GM18858 (cell line): ENCODE measurements at regions not wholly inside any gene's neighbourhood (a gene's known extent, or its start where the extent isn't known, plus 50 kb on each side); places are given as distances from the start of the nearest gene placed in this dataset.
A peak's percentile ranks its signal among the peaks of the same experiment; 100 is the strongest.

Experiments
- ATAC-seq: cut with Tn5 transposase; IDR thresholded peaks from one replicate; pipeline ENCODE4 v1.9.1; 2021; ENCODE audit not compliant: unreplicated experiment

DNA sequence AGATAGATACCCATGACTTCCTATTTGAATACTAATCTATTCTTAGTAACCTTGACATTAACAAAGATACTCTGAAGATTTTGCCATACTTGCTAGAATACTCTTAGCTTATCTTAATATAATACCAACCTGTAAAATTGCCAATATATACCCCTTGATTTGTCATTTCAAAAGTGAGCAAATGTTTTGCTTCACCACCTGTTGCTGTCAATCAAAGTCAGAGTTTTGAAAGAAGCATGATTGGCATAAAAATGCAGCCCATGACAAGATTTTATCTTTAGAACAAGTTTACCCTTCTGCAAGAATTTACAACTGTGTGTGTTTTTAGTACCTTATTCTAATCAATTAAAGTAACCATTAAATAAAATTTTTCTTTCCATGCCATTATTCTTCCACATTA is 236.2 kb downstream of the TBX18 start:
- ATAC-seq = no peak

GRCh38 chr6:84526631-84527030 is 237.8 kb downstream of the TBX18 start:
- ATAC-seq = peak; percentile 43

- no peak for ATAC-seq
Measured at GRCh38 chr6:84525907-84526306, 238.5 kb downstream of the TBX18 start.

- ATAC-seq = no peak
Measured at GRCh38 chr6:84524636-84525035, 239.8 kb downstream of the TBX18 start.

DNA sequence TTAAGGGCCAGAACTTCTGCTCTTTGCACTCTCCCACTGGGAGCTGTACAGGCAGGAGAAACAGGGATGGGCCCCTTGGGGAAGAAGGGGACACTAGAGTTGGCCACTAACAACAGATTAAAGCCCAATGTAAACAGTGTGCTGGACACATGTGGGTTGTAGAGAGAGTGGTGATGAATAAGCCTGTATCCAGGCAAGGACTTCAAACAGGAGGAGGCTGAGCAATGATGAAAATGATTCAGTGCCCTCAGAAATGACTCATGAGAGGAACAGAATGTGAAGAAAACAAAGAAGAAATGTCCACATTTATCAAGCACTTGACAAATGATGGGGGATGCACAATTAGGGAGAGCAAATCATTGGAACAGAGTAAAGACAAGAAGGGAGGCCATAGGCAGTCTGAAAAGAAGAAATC is 242.3 kb downstream of the TBX18 start:
- ATAC-seq = no peak

DNA sequence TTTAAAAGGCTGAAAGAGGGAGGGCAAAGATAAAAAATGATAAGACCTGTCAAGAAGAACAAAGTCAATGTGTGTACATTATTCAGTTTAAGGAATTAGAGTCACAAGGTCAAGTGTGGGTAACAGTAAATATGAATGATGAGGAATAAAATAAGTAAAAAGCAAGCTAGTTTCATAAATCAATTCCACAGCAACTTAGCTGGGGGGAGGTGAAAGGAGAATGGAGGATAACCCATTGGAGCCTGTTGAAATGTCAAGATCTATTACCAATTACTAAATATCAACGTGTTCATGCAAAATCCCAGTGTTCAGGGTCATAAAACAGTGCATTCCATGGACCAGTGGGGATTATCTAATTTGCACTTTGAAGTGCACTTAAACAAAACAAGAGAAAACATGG is 242.9 kb downstream of the TBX18 start:
- ATAC-seq = no peak

- ATAC-seq = no peak
Measured at GRCh38 chr6:84517741-84518530, 246.5 kb downstream of the TBX18 start.

GRCh38 chr6:84516154-84516553 is 248.2 kb downstream of the TBX18 start:
- no peak for ATAC-seq

GRCh38 chr6:84515067-84515466 is 249.3 kb downstream of the TBX18 start:
- ATAC-seq = no peak

DNA sequence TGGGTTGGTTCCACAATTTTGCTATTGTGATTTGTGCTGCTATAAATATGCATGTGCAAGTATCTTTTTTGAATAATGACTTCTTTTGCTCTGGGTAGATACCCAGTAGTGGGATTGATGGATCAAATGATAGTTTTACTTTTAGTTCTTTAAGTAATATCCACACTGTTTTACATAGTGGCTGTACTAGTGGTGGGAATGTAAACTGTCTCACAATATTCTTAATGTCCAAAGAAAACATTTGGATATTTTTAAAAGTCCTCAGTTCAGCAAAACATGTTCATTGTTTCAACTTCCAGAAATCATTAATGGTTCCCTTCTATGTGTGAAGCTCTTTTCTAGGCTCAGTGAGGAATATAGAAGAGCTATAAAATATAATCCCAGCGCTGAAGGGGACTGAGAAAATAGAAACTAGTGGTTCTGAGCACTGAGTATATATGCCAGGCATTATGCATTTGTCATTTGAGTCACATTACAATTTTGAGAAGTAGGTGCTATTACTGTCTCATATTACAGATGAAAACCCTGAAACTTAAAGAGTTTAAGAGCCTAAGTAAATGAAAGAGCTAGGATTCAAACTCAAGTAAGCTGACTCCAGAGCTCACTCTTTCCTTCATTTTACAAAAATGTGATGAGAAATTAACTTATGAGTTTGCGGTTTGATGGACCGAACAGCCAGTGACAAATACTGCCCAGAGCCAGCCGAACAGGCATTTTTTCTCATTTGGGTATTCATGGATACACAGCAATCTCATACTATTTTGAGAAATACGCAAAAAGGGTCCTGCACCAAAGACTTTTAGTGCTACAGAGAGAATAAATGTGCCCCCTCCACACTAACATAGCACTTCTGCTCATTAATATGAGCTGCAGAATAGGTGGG is 250.1 kb downstream of the TBX18 start:
- no peak for ATAC-seq

GRCh38 chr6:84512391-84512790 is 252.0 kb downstream of the TBX18 start:
- no peak for ATAC-seq

DNA sequence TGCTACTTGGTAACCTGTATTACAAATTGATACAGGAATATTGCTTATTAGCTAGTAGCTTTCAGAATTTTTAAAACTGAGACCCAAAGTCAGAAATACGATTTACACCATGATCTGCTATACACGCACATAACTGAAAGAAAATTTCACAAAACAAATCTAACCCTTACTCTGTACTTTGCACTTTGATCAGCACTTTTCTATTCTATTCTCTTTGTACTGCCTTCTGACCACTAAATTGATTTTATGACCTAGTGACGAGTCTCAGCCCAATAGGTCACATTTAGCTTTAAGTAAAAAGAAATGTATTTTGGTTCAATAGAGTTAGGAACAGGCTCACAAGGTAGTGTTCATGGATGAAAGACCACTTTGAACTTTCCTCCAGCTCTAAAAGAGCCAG is 252.5 kb downstream of the TBX18 start:
- ATAC-seq = no peak

DNA sequence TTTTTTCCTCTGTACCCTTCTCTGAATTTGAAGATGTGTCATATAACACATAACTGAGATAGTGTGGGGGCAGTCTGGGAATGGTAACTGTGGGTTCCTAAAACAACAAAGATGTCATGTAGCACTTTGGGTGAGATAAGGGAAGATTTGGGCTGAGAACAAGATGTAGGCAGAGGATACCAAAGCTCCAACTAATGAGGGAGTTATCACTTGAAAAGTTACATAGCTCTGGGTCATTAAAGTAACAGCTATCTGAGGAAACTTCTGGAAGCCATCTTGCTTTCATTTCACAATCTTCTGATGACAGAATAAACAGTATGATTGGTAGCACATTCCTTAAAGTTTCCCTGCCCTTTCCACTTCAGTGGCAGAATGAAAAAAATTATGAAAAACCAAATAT is 255.4 kb downstream of the TBX18 start:
- no peak for ATAC-seq

- ATAC-seq = no peak
Measured at GRCh38 chr6:84508334-84508733, 256.1 kb downstream of the TBX18 start.

DNA sequence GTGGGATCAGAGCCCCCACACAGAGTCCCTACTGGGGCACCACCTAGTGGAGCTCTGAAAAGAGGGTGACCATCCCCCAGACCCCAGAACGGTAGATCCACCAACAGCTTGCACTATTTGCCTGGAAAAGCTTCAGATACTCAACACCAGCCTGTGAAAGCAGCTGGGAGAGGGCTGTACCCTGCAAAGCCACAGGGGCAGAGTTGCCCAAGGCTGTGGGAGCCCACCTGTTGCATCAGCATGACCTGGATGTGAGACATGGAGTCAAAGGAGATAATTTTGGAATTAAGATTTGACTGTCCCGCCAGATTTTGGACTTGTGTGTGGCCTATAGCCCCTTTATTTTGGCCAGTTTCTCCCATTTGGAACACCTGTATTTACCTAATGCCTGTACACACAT is 260.4 kb downstream of the TBX18 start:
- no peak for ATAC-seq

DNA sequence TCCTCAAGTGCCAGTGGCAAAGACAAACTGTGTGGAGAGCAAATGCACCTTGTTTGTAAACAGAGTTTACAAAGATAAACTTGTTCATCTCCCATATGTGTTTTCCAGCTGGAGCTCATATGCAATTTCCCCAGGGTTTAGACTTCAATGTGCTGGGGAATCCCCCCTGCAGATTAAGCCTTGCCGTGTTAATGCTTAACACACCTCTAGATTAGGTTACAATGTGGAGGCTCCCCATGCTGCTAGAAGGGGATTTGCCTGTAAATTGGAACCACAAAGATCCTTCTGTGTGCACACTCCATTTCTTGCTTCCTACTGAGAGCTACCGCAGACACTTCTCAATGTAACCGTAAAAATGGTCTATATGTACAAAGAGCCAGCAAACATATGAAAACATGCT is 263.1 kb downstream of the TBX18 start:
- no peak for ATAC-seq

- ATAC-seq = no peak
Measured at GRCh38 chr6:84500726-84501125, 263.7 kb downstream of the TBX18 start.

DNA sequence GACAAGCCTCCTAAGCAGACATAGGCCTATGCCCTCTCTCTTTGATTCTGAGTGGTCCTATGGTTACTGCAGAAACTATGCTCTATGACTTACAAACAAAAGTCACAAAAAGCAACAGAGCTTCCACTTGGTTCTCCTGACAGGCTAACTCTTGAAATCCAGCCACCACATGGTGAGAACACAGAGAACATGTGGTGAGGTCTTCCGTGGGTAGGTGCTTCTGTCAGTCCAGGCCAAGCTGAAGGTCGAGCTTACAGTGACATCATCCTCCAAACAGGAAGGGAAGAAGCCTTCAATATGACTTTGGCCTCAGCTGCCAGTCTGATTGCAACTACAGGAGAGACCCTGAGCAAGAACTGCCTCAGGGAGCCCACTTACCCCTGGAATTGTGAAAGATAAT is 265.5 kb downstream of the TBX18 start:
- ATAC-seq = no peak

DNA sequence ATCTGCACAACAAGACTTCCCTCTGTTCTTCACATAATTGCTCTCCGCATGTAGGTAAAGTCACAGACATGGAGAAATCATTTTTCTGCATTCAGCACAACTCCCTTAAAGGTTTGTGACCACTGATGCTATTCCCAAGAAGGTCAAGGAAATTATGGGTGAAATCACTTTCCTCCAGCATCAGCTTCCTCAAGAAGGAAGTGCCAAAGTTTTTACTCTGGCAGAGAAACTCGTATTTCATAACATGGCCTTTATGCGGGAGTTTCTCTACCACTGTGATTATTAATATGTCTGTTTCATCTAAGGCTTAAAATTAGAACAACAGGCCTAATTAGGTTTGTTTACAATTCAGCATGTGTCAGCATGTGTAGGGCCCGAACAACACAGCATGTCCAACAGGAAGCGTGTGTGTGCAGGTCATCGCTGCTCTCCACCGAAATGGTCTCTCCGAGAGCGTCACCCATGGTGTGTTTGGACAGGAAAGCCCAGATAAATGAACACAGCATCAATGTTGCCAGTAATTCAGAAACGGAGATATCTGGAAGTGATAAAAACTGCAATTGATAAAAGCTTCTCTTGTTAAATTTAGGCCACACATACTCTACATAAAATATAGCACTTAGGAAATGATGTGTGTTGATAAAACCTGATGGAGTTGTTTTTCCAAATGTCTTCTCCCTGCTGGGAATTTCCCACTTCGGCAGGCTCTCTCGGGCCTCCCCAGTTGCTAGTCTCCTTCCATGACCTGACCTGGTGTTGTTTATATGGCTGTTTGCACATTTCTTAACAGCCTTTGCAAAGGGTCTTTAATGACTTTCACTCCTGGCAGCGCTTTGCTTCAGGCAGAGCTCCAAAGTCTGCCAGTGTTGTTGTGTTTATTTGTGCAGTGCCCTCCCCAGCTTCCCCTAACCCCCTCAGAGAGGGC is 265.1 kb upstream of the CEP162 start:
- ATAC-seq = no peak

GRCh38 chr6:84489598-84489997 is 262.2 kb upstream of the CEP162 start:
- ATAC-seq = no peak

DNA sequence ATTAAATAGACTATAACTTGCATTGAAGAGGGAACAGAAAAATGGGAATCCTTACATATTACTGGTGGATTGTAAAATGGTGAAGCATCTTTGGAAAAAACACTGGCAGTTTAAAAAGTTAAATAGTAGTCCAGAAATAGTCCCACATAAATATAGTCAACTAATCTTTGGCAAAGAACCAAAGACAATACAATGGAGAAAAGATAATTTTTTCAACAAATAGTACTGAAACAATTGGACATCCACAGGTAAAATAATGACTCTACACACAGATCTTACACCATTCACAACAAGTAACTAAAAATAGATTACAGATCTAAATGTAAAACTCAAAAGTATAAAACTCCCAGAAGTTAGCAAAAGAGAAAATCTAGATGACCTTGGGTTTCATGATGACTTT is 259.1 kb upstream of the CEP162 start:
- ATAC-seq = no peak
